Type B pancreatic cell (in vitro differentiated cells): ENCODE measurements at regions not wholly inside any gene's neighbourhood (a gene's known extent, or its start where the extent isn't known, plus 50 kb on each side); places are given as distances from the start of the nearest gene placed in this dataset.

Experiments used
- DNase-seq: peaks from one replicate; pipeline ENCODE4 v3.0.0; 2021; ENCODE audit warnings: mixed read lengths; ENCODE audit not compliant: unreplicated experiment; ENCODE audit errors: extremely low spot score
- H3K27ac Mint-ChIP-seq: 2 replicates; pipeline ENCODE4 v1.8.0; 2021; ENCODE audit warnings: mild to moderate bottlenecking, mixed read lengths
- H3K27me3 Mint-ChIP-seq: 2 replicates; pipeline ENCODE4 v1.8.0; 2021; ENCODE audit warnings: mixed read lengths
- H3K36me3 Mint-ChIP-seq: 2 replicates; pipeline ENCODE4 v1.8.0; 2021; ENCODE audit warnings: mixed read lengths
- H3K4me1 Mint-ChIP-seq: one replicate; pipeline ENCODE4 v1.8.0; 2021; ENCODE audit warnings: mixed read lengths; ENCODE audit not compliant: unreplicated experiment
- H3K4me3 Mint-ChIP-seq: 2 replicates; pipeline ENCODE4 v1.8.0; 2021; ENCODE audit warnings: mild to moderate bottlenecking, mixed read lengths
- H3K9me3 Mint-ChIP-seq: 2 replicates; pipeline ENCODE4 v1.8.0; 2021; ENCODE audit warnings: mixed read lengths
- CTCF ChIP-seq: fragments of 200-600 bp; sonication (generic); conservative IDR thresholded peaks from 2 replicates; pipeline ENCODE4 v1.5.0; 2021; ENCODE audit warnings: antibody characterized with exemption, mild to moderate bottlenecking

DNA sequence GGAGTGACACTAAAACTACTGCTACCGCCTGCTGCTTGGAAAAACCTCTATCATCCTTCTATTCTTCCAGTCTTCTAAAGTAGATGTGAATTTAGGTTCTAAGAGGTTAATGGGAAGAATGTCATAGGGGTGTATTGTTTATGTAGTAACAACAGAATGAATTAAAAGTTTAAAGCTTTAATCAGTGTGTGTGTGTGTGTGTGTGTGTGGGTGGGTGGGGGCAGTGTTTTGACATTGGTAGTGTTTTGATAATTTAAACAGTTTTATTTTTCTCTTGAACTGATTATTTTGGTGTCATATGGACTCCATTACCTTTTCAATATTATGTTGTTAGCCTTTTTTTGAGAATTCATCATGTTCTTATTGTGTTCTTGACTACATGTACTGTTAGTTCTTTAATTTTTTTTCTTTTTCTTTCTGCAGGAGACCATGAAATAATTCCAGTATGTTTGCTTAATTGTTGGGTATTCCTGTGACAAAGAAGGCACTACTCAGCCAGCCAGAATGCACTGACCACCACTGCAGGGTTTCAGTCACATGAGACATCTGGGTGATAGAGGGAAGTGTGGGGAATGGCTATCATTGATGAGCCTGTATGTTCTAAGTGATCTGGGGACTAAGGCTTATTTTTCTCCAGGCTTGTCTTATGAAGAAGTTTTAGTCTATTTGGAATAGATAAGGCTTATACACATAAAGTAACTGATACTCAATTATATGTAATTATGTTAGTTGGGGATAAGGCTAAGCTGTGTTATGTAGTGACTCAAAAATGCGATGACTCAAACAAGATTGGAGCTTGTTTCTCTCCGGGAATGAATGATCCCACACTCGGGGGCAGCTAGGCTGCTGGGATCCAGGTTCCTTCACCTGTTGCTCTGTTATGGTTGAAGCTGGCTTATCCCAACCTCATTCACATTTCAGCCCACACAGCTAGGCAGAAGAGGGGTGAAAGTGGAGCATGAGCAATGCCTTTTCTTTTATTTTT, 50.2 kb upstream of the ACTBL2 start:
- TF ChIP-seq CTCF, result no peak
- peaks cover 12% of the 10 kb centered on the region for H3K4me1 Mint-ChIP-seq
- DNase-seq, result no peak
- no peaks in the 10 kb centered on the region for H3K9me3 Mint-ChIP-seq
- no peaks in the 10 kb centered on the region for H3K36me3 Mint-ChIP-seq
- no peak overlapping the region for H3K27ac Mint-ChIP-seq
- H3K4me3 Mint-ChIP-seq, result no peak overlapping the region
- H3K27me3 Mint-ChIP-seq, result no peaks in the 10 kb centered on the region
